ENCODE measurements at regions not wholly inside any gene's neighbourhood (a gene's known extent, or its start where the extent isn't known, plus 50 kb on each side); places are given as distances from the start of the nearest gene placed in this dataset.
"Not testable (repeated sequence)": the region's sequence is repeated elsewhere in the genome, so short reads cannot be mapped to it uniquely, and the experiment has no call there.

GRCh38 chr12:87008785-87009384 lies 752.7 kb upstream of the MGAT4C start:
- H3K4me1 ChIP-seq (ENCODE audit: control insufficient read depth in 1 of 2, insufficient read depth in 2 of 2, low read length in 2 of 2): no peaks in the 10 kb centered on the region

GRCh38 chr12:87001102-87001501 lies 744.9 kb upstream of the MGAT4C start:
- H3K27me3 ChIP-seq (ENCODE audit: control insufficient read depth in 1 of 2, insufficient read depth in 2 of 2, low read length in 2 of 2): no peaks in the 10 kb centered on the region
- H3K27ac ChIP-seq (ENCODE audit: low read depth, low read length): no peak overlapping the region
- H3K9ac ChIP-seq (ENCODE audit: low read depth in 1 of 2, low read length in 2 of 2): no peak overlapping the region
- no peaks in the 10 kb centered on the region for H3K4me1 ChIP-seq (ENCODE audit: control insufficient read depth in 1 of 2, insufficient read depth in 2 of 2, low read length in 2 of 2)
- peaks cover 0 to 3% of the 10 kb centered on the region in 2 donors for H3K9me3 ChIP-seq (ENCODE audit: control insufficient read depth in 1 of 2, low read length in 2 of 2)
- H3K36me3 ChIP-seq (ENCODE audit: control insufficient read depth in 1 of 2, insufficient read depth in 2 of 2, low read length in 2 of 2): no peaks in the 10 kb centered on the region
- no peak overlapping the region for H3K4me3 ChIP-seq (ENCODE audit: low read depth in 1 of 2, low read length in 2 of 2)

More at GRCh38 chr12:87008785-87009384, 752.7 kb upstream of the MGAT4C start:
- no peaks in the 10 kb centered on the region for H3K9me3 ChIP-seq (ENCODE audit: control insufficient read depth in 1 of 2, low read length in 2 of 2)
- H3K27me3 ChIP-seq (ENCODE audit: control insufficient read depth in 1 of 2, insufficient read depth in 2 of 2, low read length in 2 of 2): no peaks in the 10 kb centered on the region
- no peak overlapping the region for H3K9ac ChIP-seq (ENCODE audit: low read depth in 1 of 2, low read length in 2 of 2)
- no peak overlapping the region for H3K27ac ChIP-seq (ENCODE audit: low read depth, low read length)
- H3K36me3 ChIP-seq (ENCODE audit: control insufficient read depth in 1 of 2, insufficient read depth in 2 of 2, low read length in 2 of 2): no peaks in the 10 kb centered on the region
- H3K4me3 ChIP-seq (ENCODE audit: low read depth in 1 of 2, low read length in 2 of 2): no peak overlapping the region

- Histone ChIP-seq H3K36me3 (ENCODE audit: control insufficient read depth in 1 of 2, insufficient read depth in 2 of 2, low read length in 2 of 2) (no peaks in the 10 kb centered on the region), H3K9me3 (ENCODE audit: control insufficient read depth in 1 of 2, low read length in 2 of 2) (no peaks in the 10 kb centered on the region), H3K4me1 (ENCODE audit: control insufficient read depth in 1 of 2, insufficient read depth in 2 of 2, low read length in 2 of 2) (no peaks in the 10 kb centered on the region), H3K27me3 (ENCODE audit: control insufficient read depth in 1 of 2, insufficient read depth in 2 of 2, low read length in 2 of 2) (no peaks in the 10 kb centered on the region), H3K4me3 (ENCODE audit: low read depth in 1 of 2, low read length in 2 of 2) (no peak overlapping the region), H3K9ac (ENCODE audit: low read depth in 1 of 2, low read length in 2 of 2) (no peak overlapping the region), H3K27ac (ENCODE audit: low read depth, low read length) (no peak overlapping the region)
Measured at GRCh38 chr12:86985298-86985697, 729.1 kb upstream of the MGAT4C start.

- H3K9me3 ChIP-seq (ENCODE audit: control insufficient read depth in 1 of 2, low read length in 2 of 2); H3K4me1 ChIP-seq (ENCODE audit: control insufficient read depth in 1 of 2, insufficient read depth in 2 of 2, low read length in 2 of 2); H3K27me3 ChIP-seq (ENCODE audit: control insufficient read depth in 1 of 2, insufficient read depth in 2 of 2, low read length in 2 of 2); H3K27ac ChIP-seq (ENCODE audit: low read depth, low read length); H3K9ac ChIP-seq (ENCODE audit: low read depth in 1 of 2, low read length in 2 of 2); H3K4me3 ChIP-seq (ENCODE audit: low read depth in 1 of 2, low read length in 2 of 2); H3K36me3 ChIP-seq (ENCODE audit: control insufficient read depth in 1 of 2, insufficient read depth in 2 of 2, low read length in 2 of 2): not testable (repeated sequence)
Measured at GRCh38 chr12:86970595-86970994, 714.4 kb upstream of the MGAT4C start.

- no peaks in the 10 kb centered on the region for H3K27me3 ChIP-seq (ENCODE audit: control insufficient read depth in 1 of 2, insufficient read depth in 2 of 2, low read length in 2 of 2)
- no peak overlapping the region for H3K9ac ChIP-seq (ENCODE audit: low read depth in 1 of 2, low read length in 2 of 2)
- H3K4me1 ChIP-seq (ENCODE audit: control insufficient read depth in 1 of 2, insufficient read depth in 2 of 2, low read length in 2 of 2): no peaks in the 10 kb centered on the region
- no peaks in the 10 kb centered on the region for H3K9me3 ChIP-seq (ENCODE audit: control insufficient read depth in 1 of 2, low read length in 2 of 2)
- H3K36me3 ChIP-seq (ENCODE audit: control insufficient read depth in 1 of 2, insufficient read depth in 2 of 2, low read length in 2 of 2): no peaks in the 10 kb centered on the region
- no peak overlapping the region for H3K27ac ChIP-seq (ENCODE audit: low read depth, low read length)
- H3K4me3 ChIP-seq (ENCODE audit: low read depth in 1 of 2, low read length in 2 of 2): no peak overlapping the region
Measured at GRCh38 chr12:86959766-86960458, 703.7 kb upstream of the MGAT4C start.

GRCh38 chr12:86950444-86950843 lies 694.3 kb upstream of the MGAT4C start:
- Histone ChIP-seq H3K4me3 (ENCODE audit: low read depth in 1 of 2, low read length in 2 of 2) (no peak overlapping the region), H3K9ac (ENCODE audit: low read depth in 1 of 2, low read length in 2 of 2) (no peak overlapping the region), H3K27ac (ENCODE audit: low read depth, low read length) (no peak overlapping the region), H3K27me3 (ENCODE audit: control insufficient read depth in 1 of 2, insufficient read depth in 2 of 2, low read length in 2 of 2) (no peaks in the 10 kb centered on the region), H3K36me3 (ENCODE audit: control insufficient read depth in 1 of 2, insufficient read depth in 2 of 2, low read length in 2 of 2) (no peaks in the 10 kb centered on the region), H3K9me3 (ENCODE audit: control insufficient read depth in 1 of 2, low read length in 2 of 2) (no peaks in the 10 kb centered on the region), H3K4me1 (ENCODE audit: control insufficient read depth in 1 of 2, insufficient read depth in 2 of 2, low read length in 2 of 2) (no peaks in the 10 kb centered on the region)

- Histone ChIP-seq H3K36me3 (ENCODE audit: control insufficient read depth in 1 of 2, insufficient read depth in 2 of 2, low read length in 2 of 2) (no peaks in the 10 kb centered on the region), H3K4me3 (ENCODE audit: low read depth in 1 of 2, low read length in 2 of 2) (no peak overlapping the region), H3K4me1 (ENCODE audit: control insufficient read depth in 1 of 2, insufficient read depth in 2 of 2, low read length in 2 of 2) (no peaks in the 10 kb centered on the region), H3K9ac (ENCODE audit: low read depth in 1 of 2, low read length in 2 of 2) (no peak overlapping the region), H3K27ac (ENCODE audit: low read depth, low read length) (no peak overlapping the region), H3K27me3 (ENCODE audit: control insufficient read depth in 1 of 2, insufficient read depth in 2 of 2, low read length in 2 of 2) (no peaks in the 10 kb centered on the region), H3K9me3 (ENCODE audit: control insufficient read depth in 1 of 2, low read length in 2 of 2) (no peaks in the 10 kb centered on the region)
Measured at GRCh38 chr12:86950043-86950442, 693.9 kb upstream of the MGAT4C start.

- Histone ChIP-seq H3K36me3 (ENCODE audit: control insufficient read depth in 1 of 2, insufficient read depth in 2 of 2, low read length in 2 of 2) (no peaks in the 10 kb centered on the region), H3K4me1 (ENCODE audit: control insufficient read depth in 1 of 2, insufficient read depth in 2 of 2, low read length in 2 of 2) (no peaks in the 10 kb centered on the region), H3K27me3 (ENCODE audit: control insufficient read depth in 1 of 2, insufficient read depth in 2 of 2, low read length in 2 of 2) (no peaks in the 10 kb centered on the region)
Measured at GRCh38 chr12:86948851-86949250, 692.7 kb upstream of the MGAT4C start.

GRCh38 chr12:86945685-86946196 lies 689.5 kb upstream of the MGAT4C start:
- no peak overlapping the region for H3K27ac ChIP-seq (ENCODE audit: low read depth, low read length)
- no peak overlapping the region for H3K9ac ChIP-seq (ENCODE audit: low read depth in 1 of 2, low read length in 2 of 2)
- no peaks in the 10 kb centered on the region for H3K9me3 ChIP-seq (ENCODE audit: control insufficient read depth in 1 of 2, low read length in 2 of 2)
- H3K4me1 ChIP-seq (ENCODE audit: control insufficient read depth in 1 of 2, insufficient read depth in 2 of 2, low read length in 2 of 2): no peaks in the 10 kb centered on the region
- H3K4me3 ChIP-seq (ENCODE audit: low read depth in 1 of 2, low read length in 2 of 2): no peak overlapping the region
- H3K27me3 ChIP-seq (ENCODE audit: control insufficient read depth in 1 of 2, insufficient read depth in 2 of 2, low read length in 2 of 2): no peaks in the 10 kb centered on the region
- H3K36me3 ChIP-seq (ENCODE audit: control insufficient read depth in 1 of 2, insufficient read depth in 2 of 2, low read length in 2 of 2): no peaks in the 10 kb centered on the region

More at GRCh38 chr12:86948851-86949250, 692.7 kb upstream of the MGAT4C start:
- Histone ChIP-seq H3K9ac (ENCODE audit: low read depth in 1 of 2, low read length in 2 of 2) (no peak overlapping the region), H3K27ac (ENCODE audit: low read depth, low read length) (no peak overlapping the region), H3K9me3 (ENCODE audit: control insufficient read depth in 1 of 2, low read length in 2 of 2) (no peaks in the 10 kb centered on the region), H3K4me3 (ENCODE audit: low read depth in 1 of 2, low read length in 2 of 2) (no peak overlapping the region)

GRCh38 chr12:86944197-86944819 lies 688.1 kb upstream of the MGAT4C start:
- H3K36me3 ChIP-seq (ENCODE audit: control insufficient read depth in 1 of 2, insufficient read depth in 2 of 2, low read length in 2 of 2); H3K9ac ChIP-seq (ENCODE audit: low read depth in 1 of 2, low read length in 2 of 2); H3K9me3 ChIP-seq (ENCODE audit: control insufficient read depth in 1 of 2, low read length in 2 of 2); H3K4me1 ChIP-seq (ENCODE audit: control insufficient read depth in 1 of 2, insufficient read depth in 2 of 2, low read length in 2 of 2); H3K27me3 ChIP-seq (ENCODE audit: control insufficient read depth in 1 of 2, insufficient read depth in 2 of 2, low read length in 2 of 2); H3K27ac ChIP-seq (ENCODE audit: low read depth, low read length); H3K4me3 ChIP-seq (ENCODE audit: low read depth in 1 of 2, low read length in 2 of 2): not testable (repeated sequence)
